ENCODE measurements at regions not wholly inside any gene's neighbourhood (a gene's known extent, or its start where the extent isn't known, plus 50 kb on each side); places are given as distances from the start of the nearest gene placed in this dataset.

DNA sequence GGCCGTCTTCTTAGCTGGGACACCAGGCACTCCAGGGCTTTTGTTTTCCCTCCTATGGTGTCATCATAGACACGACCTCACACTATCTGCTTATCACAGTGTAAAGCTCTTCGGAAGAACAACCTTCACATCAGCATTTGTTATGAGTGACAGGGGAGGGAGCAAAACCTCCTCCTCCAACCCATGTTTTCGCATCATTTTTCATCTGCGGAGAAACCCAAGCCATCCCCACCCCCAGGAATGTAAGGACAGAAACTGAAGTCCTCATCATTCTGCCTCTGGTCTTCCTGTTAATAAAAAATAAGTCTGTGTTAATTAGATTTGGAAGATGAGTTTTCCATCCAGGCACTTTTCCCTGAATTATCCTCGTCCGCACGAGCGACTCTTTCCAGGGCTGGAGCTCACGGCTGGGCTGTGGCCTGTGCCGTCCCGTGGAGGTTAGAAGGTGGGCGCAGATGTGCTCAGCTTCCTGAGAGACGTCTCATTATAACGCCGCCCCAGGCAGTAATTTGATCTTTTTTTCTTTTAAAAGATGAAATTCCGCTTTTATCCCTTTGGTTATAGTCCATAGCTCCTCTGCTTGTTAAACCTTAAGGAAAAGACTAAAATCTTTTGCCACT is 101.6 kb upstream of the TMEM18 start:
- no peak for DNase-seq

DNA sequence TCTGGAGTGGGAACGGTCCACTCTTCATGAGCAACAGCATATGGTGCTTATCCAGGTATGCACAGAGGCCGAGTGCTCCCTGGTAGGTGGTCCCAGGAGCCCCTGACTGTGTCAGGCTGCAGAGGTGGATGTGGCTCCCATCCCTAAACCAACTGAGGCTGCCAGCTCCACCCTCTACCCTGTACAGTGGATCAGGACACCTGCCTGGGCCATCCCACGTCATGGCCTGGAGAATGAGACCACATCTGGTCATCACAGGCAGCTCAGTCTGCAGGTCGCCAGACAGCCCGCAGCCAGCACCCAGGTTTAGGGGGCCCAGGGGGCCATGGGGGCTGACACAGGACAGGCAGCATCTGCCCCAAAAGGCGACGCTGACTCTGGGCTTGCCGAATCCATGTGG is 100.3 kb upstream of the TMEM18 start:
- DNase-seq = no peak

DNA sequence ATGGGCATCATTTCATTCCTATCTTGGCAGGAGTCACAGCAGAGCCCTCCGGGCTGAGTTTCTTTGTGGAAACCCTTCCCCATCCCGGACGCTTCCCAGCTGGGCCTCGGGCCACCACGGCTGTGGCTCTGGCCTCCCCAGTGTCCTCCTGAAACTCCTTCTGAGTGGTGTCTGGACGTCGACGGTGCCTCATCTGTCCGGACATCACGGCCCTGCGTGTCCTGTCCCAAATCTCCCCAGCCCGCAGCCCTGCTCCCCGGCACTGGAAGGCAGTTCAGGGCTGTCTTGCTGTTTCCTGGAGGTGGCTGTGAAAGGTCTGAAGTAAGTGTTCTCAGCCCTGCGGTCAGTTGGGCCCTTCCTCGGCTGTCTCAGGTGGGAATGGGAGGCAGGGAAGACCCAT is 99.8 kb upstream of the TMEM18 start:
- DNase-seq = no peak

DNA sequence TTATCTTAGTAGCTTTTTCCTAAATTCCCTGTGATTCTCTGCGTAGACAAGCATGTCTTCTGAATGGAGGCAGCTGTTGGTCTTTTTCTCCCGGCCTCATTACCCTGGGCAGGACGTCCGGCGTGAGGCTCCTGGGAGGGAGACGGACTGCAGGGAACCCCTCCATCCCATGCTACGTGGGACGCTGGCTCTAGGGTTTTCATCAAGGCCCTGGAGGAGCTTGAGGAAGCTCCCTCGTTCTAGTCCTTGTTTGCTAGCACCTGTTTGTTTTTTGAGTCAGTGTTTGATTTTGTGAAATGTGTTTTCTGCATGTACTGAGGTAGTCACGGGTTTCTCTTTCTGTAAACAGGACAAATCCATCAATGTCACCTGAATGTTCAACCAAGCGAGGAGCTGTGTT is 99.3 kb upstream of the TMEM18 start:
- no peak for DNase-seq

DNA sequence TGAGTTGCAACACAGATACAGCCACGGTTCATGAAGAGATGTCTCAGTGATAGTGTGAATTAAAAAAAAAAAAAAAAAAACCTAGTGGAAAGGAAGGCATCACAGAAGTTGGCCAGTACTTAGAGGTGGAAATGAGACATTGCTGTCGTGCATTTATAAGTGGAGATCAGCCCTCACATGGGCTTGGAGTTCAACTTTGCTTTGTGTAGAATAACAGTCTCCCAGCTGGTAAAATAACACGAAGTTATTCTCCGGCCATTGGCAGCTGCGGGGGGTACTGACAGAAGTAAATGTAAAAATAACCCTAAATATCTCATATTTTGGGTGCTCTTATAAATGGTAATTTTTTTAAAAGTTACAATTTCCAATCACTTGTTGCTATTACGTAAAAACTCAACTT is 98.8 kb upstream of the TMEM18 start:
- no peak for DNase-seq

DNA sequence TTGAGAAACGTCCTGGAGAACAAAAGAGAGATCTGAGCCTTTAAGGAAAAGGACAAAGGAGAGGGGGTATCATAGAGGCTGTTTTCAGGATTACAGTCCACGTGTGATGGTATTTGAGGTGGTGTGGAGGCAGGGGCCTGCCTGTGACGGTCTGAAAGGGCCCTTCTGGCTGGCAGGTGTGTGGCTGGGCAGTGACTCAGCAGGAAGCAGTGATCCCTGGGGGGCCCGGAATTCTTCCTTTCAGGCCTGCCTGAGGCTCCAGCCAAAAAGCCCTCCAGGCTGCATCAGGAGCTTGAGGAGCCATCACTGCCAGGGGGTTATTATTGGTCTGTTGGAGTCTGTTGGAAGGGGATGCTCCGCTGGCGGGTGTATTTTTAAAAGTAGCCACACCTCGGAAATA is 97.2 kb upstream of the TMEM18 start:
- DNase-seq = no peak

DNA sequence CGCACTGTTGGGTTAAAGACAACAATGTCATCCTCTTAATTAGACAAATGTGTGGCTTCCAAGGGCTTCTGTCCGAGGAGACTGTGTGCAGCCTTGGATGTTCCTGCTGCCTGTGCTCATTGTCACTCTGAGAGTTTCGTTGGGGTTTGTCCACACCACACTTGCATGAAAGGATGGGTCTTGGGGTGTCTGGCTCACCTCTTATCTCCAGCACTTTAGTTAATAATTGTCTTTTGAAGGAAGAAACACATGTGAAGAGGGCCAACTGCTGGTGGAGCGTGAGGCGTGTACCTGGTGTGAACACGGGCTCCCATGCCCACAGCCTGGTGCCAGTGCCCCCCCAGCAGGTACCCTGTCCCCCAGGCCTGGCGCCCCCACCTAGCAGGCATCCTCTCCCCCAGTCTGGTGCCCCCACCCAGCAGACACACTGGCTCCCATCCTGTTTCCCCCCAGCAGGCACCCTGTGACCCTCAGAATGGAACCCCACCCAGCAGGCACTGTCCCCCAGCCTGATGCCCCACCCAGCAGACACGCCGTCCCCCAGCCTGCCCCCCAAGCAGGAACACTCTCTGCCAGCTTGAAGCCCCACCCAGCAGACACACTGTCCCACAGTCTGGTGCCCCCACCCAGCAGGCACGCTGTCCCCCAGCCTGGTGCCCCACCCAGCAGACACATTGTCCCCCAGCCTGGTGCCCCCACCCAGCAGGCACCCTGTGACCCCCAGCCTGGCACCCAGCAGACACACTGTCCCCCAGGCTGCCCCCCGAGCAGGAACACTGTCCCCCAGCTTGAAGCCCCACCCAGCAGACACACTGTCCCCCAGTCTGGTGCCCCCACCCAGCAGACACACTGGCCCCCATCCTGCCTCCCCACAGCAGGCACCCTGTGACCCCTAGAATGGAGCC is 96.3 kb upstream of the TMEM18 start:
- no peak for DNase-seq

DNA sequence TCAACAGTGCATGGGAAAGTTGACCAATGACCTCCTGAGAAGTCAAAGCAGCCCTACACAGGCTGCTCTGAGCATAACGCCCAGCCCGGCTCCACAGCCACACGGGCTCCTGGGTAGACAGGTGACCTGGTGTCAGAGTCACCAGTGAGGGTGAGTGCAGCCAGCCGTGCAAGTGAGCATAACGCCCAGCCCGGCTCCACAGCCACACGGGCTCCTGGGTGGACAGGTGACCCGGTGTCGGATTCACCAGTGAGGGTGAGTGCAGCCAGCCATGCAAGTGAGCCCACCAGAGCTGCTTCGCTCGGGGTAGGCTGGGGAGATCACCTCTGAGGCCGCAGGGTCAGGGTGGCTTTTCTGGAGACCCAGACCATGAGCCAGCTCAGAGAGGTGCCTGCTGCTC is 94.3 kb upstream of the TMEM18 start:
- no peak for DNase-seq

DNA sequence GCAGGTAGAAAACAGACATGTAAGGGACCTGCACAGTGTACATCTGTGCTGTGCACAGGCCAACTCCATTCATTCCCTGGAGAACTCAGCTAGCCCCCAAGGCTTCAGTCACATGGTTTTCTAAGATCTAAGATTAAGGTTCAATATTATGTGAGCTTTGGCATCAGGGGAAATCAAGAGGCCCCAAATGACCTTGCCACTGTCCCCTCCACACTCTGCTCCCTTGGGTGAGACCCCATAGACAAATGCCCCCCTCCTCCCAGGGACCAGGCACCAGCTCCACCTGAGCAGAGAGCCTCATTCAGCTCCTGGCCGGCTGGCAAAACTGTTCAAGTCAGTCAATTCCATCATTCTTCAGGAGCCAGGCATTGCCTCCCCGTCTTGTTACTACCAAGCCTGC is 93.6 kb upstream of the TMEM18 start:
- no peak for DNase-seq

DNA sequence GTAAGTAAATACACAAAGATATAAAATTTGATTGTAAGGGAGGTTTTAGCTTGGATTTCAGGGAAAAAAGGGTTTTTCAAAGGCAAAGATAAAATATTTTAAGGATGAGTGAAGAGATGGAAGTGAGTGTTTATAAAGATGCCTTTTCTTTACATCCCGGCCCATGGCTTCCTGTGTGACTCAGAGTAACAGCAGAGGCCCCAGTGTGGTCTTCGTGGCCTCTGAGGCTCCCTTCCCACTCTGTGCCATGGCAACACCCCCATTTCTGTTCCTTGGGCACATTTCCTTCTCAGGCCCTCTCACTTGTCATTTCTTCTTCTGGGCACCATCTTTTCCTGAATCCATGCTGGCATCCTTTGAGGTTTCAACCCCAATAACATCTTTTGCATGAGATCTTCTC is 92.6 kb upstream of the TMEM18 start:
- DNase-seq = no peak

DNA sequence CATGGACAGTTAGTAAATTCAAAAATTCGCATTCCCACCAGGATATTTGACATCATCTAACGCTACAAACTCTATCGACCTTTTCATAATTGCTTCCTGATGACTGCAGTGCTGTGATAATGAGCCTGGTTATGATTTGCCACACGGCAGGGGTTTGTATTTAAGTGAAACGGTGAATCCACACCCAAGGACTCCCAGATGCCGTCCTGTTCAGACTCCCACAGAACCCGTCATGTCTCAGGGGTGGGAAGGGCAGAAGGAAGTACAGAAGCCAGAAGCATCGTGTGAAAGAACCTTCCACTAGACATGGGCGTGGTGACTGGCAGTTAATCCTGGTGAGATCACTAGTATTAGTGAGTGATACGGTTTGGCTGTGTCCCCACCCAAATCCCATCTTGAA is 91.2 kb upstream of the TMEM18 start:
- DNase-seq = no peak

DNA sequence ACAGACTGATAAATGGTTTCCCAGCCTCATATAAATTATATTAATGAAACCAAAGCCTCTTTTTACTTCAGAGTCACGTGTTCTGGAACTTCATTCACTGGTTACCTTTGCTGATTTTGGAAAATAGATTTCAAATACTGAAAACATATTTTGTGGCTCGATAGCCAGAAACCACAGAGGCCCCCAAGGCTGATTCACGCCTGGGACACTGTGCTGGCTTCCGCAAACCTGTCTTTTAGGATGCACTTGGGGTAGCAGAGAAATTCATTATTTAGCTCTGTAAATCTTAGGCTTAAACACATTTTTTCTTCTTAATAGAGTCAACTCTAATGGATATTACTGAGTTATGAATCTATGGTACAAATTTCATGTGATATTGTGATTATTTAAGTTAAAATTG is 90.7 kb upstream of the TMEM18 start:
- DNase-seq = no peak

DNA sequence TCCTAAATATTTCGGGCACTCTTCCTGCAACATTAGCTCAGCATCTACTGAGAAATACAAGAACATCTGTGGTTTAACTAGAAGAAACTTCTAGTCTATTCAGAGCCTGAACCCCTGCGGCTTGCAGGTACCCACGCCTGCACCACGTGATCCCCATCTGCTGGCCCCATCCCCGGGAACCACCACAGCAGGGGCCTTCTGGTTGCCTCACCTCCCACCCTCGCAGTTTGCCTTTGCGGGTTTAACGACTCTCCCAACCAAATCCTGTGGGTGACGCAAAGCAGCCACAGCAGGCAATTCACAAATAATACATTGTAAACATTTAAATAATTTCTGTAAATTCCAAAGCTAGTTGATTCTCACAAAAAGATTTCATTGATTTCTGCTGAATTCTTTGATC is 90.2 kb upstream of the TMEM18 start:
- no peak for DNase-seq

DNA sequence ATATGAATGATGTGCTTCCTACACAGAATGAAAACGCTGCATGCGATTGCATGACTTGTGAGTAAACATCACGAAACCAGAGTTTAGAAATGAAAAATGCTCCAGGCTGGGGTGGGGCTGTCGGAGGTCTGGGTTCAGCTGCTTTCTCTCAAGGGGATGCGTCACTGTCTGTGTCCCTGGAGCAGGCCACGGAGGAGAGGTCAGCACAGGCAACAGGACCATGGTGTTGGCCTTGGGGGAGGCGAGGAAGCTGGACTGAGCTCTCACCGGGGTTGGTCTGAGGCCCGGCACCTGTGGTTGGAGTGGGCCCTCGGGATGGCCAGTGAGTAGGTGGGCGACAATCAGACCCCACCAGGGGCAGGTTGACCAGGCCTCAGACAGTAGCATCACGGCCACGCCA is 89.0 kb upstream of the TMEM18 start:
- DNase-seq = no peak

DNA sequence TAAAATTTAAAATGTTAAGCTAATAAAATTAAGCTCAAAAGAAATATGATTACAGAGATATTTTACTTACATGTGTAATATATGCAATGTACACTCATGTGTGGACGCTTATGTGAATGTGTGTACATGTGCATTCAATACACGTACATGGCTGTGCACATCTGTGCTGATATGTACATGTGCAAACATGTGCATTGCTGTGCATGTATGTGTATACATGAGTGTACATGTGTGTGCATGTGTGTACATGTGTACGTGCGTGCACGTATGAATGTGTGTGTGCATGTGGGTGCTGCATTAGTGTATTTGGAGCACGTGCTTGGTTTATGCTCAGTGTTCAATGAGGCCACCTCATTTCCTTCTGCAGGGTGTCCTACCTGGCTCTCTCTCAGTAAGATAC is 88.2 kb upstream of the TMEM18 start:
- DNase-seq = no peak

DNA sequence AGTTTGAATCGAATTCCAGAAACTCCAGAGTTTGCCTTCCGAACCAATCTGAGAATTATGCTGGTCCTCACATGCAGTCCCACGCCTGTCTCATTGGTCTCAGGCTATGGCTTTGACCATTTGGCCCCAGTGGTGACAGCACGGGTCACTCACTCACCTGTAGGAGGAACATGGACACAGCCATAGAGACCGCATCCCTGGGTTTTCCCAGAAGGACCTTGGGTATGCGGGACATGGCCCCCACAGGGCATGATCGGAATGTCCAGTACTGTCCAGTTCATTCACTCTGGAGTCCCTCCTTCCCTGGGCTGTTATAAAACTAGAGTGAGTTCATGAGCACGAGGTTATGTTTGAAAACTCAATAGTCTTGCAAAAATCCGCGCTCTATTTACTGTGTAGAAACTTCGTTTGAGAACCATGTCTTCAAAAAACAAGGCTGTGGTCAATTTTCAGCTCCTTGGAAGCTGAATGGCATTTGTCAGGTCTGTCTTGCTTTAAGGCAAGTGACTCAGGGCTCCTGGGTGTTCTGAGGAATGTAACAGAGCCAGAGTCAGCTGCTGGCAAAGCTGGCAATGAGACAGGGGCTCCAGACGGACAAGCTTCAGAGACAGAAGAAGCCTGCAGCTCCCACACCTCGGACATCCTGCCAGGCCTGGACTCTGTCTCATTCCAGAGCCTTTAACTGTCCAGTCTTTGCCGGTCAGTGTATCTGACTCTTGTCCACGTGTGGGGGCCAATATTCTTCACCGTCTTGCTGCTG is 86.7 kb upstream of the TMEM18 start:
- no peak for DNase-seq

DNA sequence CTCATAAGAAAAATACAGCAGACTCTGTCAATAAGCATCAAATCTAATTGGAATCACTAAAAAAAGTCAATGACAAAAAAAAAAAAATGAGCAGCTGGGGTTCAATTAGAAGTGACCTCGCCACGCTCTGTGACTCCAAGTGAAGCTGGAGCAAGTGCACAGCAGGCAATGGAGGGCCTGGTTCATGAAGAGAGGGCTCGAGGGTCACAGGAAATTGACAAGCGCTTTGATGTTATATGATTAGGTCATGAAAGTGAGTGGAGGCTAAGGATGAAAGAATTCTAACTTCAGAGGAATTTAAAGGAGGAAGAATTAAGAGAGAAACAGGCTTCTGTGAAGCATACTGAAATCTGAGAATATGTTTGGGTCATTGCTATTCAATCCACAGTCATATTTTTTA is 85.4 kb upstream of the TMEM18 start:
- DNase-seq = no peak

DNA sequence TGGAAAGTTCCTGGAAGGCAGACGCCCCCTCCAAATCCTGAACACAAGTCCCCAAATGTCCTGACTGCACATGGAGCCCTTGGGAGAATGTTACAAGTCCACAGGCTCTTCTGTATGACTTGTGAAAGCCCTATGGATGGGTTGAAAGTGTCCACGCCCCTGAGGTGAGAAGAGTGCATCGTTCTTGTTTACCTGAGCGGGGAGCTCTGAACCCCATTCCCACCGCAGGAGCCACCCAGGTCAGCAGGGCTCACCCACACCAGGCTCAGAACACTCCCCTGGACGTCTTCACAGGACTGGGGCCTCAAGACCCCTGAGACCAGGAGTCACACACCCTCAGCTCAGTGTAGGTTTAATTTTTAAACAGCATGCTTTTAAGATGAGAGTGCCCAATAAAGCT is 84.2 kb upstream of the TMEM18 start:
- no peak for DNase-seq

DNA sequence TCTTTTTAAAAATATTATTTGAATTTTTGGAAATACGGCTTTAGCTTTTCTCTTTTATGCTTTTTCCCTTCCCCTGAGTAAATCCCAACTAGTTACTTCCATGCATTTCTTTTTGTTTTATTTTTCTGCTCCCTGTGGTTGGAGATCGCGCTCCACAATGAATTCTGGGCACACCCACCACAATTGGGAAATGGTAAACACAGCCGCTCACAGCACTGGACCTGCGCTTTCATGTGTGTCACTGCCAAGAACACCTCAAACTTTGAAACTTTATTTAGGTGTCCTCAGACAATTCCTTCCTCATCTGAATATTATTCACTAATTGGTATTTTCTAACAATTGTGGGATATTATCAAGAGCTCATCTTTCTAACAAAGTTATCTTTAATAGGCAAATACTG is 82.8 kb upstream of the TMEM18 start:
- DNase-seq = no peak

DNA sequence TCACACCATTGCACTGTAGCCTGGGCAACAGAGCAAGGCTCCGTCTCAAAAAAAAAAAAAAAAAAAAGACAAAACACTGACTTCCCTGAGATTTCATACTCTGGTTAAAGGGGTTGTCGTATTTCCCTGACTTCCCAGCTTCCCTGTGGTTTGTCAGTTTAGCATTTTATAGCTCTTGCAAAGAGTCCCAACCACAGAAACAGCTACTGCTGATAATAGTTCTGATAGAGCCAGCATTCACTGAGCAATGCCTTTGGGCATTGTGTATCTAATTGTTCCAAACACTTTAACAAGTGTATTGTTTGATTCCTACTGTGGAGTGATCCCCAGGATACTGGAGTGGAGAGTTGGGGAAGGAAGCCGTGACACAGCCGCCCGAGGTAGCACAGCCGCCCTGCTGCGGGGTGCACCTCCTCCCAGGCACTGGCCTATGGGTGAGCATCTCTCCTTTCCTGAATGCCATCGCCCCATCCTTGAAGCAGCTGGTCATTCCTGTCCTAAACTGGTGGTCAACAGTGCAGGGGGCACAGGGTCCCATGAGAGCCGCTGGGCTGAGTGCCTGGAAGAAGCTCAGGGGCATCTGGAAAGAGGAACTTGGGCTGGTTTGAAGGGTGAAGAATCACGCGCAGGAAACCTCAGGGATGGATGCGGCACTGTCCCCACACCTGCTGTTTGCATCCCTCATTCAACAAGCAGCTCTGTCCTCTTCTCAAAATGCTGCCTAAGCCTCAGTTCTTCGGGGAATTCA is 81.0 kb upstream of the TMEM18 start:
- no peak for DNase-seq

DNA sequence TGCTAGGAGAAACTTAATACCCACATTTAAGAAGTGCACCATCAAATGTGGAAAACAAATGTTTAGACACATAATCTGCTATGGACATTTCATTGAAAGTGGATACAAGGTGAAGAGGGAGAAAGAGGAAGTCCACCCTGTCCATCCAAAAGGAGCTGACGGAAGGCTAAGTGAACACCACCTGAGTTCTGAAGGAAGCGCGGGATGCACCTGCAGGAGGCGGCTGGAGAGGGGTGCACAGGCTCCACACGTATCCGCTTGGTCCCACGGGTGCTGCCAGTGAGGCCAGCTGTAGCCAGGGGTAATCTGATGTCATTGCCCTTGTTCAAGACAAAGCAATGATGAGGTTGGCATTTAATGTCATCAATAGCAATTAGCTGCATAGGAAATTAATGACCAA is 75.9 kb upstream of the TMEM18 start:
- DNase-seq = no peak

DNA sequence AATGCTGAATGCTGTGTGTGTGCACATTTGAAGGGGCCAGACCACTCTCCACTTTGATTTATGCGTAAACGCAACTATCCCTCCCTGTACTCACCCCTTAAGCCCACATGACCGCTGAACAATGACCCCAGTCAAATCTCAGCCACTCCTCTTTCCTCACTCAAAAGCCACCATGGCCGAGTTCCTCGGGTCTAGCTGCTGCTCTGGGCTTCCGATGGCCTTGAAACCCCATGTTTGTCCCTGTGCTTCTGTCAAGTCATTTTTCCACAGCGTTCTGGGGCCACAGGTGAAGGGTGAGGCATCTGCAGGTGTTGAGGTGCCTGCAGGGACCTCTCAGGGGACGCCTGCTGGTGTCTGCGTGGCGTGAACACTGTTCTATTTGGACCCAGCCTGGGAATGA is 74.3 kb upstream of the TMEM18 start:
- DNase-seq = no peak

DNA sequence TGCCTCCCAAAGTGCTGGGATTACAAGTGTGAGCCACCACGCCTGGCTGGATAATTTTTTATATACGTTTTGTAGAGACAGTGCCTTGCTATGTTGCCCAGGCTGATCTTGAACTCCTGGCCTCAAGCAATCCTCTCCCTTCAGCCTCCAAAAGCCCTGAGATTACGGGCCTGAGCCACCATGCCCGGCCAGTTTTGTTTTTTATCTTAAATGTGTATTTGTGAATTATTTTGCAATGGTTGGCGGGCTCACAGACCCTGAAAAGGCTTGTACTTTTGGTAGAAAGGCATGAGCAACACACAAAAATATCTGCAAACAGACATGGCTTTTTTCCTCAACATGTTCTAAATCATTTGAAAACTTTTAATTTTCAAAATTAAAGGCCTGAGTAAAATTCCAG is 73.4 kb upstream of the TMEM18 start:
- no peak for DNase-seq

Data from RPMI8226 (cell line).